SK-N-SH (cell line): ENCODE measurements at regions not wholly inside any gene's neighbourhood (a gene's known extent, or its start where the extent isn't known, plus 50 kb on each side); places are given as distances from the start of the nearest gene placed in this dataset.

Source experiments
- CTCF ChIA-PET: fragments of 300-600, 350-600 bp; formaldehyde crosslinking; extraction: SDS; loops from one replicate; lab custom pipeline; 2021; lab: Yijun Ruan, JAX
- POLR2A ChIA-PET: fragments of 350-600 bp; sonication (Branson Sonifier 250); formaldehyde crosslinking; extraction: SDS; loops from one replicate; lab custom pipeline; 2020; ENCODE audit warnings: antibody characterized with exemption, inconsistent platforms; lab: Yijun Ruan, JAX
- DNase-seq: peaks from one replicate; pipeline ENCODE4 v3.0.0; 2012
- H2AFZ ChIP-seq: fragments of 200-600 bp; sonication (generic); 2 replicates; pipeline ENCODE4 v1.8.1; 2016; ENCODE audit warnings: antibody characterized with exemption, mild to moderate bottlenecking, low read depth
- H3F3A ChIP-seq: fragments of 200-600 bp; sonication (generic); replicated peaks from 2 replicates; pipeline ENCODE3; 2016; ENCODE audit warnings: antibody characterized with exemption, mild to moderate bottlenecking; ENCODE audit not compliant: insufficient read depth
- H3K27ac ChIP-seq, 2 experiments: fragments of 200-500 bp in 1 of 2; fragments of 200-600 bp in 1 of 2; sonication (Bioruptor generic) in 1 of 2; sonication (generic), shearing (Covaris generic) in 1 of 2; 2 replicates each; pipeline versions ENCODE4 v1.5.1 to v1.6.1; 2014 to 2016; ENCODE audit warnings: low read depth in 2 of 2, inconsistent platforms in 1 of 2, low read length in 1 of 2, mild to moderate bottlenecking in 1 of 2, mixed read lengths in 1 of 2
- H3K27me3 ChIP-seq: fragments of 200-600 bp; sonication (generic), shearing (Covaris generic); 2 replicates; pipeline ENCODE4 v1.6.1; 2016; ENCODE audit warnings: mixed run types; ENCODE audit not compliant: insufficient read depth
- H3K36me3 ChIP-seq, 2 experiments: fragments of 200-500 bp in 1 of 2; fragments of 200-600 bp in 1 of 2; sonication (Bioruptor generic) in 1 of 2; sonication (generic) in 1 of 2; replicated peaks in 1 of 2; 2 replicates each; pipeline versions ENCODE3 to v1.5.1; 2014 to 2016; ENCODE audit warnings: low read length in 1 of 2, mild to moderate bottlenecking in 1 of 2; ENCODE audit not compliant: insufficient read depth in 2 of 2, control insufficient read depth in 1 of 2
- H3K4me1 ChIP-seq, 2 experiments: fragments of 200-500 bp in 1 of 2; fragments of 200-600 bp in 1 of 2; sonication (Bioruptor generic) in 1 of 2; sonication (generic), shearing (Covaris generic) in 1 of 2; 2 replicates each; pipeline versions ENCODE4 v1.5.1 to v1.6.1; 2014 to 2016; ENCODE audit warnings: low read depth in 1 of 2, low read length in 1 of 2, mixed run types in 1 of 2; ENCODE audit not compliant: insufficient read depth in 2 of 2, control insufficient read depth in 1 of 2
- H3K4me2 ChIP-seq: fragments of 200-600 bp; sonication (generic), shearing (Covaris generic); 2 replicates; pipeline ENCODE4 v1.6.1; 2017; ENCODE audit warnings: mixed run types
- H3K4me3 ChIP-seq, 2 experiments: fragments of 200-500 bp in 1 of 2; fragments of 200-600 bp in 1 of 2; sonication (Bioruptor generic) in 1 of 2; sonication (generic), shearing (Covaris generic) in 1 of 2; 2 replicates each; pipeline versions ENCODE4 v1.5.1 to v1.8.1; 2014 to 2016; ENCODE audit warnings: low read depth in 2 of 2, inconsistent platforms in 1 of 2, low read length in 1 of 2, mild to moderate bottlenecking in 1 of 2, mixed read lengths in 1 of 2, moderate library complexity in 1 of 2
- H3K79me2 ChIP-seq: fragments of 200-600 bp; sonication (generic); 2 replicates; pipeline ENCODE4 v1.8.1; 2017; ENCODE audit warnings: mild to moderate bottlenecking; ENCODE audit not compliant: insufficient read depth
- H3K9ac ChIP-seq: fragments of 200-600 bp; sonication (generic); 2 replicates; pipeline ENCODE4 v1.6.1; 2017; ENCODE audit warnings: mixed run types
- H3K9me2 ChIP-seq: fragments of 200-600 bp; sonication (generic); 2 replicates; pipeline ENCODE4 v1.6.1; 2017; ENCODE audit warnings: mixed run types
- H3K9me3 ChIP-seq: fragments of 200-600 bp; sonication (generic); 2 replicates; pipeline ENCODE4 v1.6.1; 2017; ENCODE audit warnings: mixed run types, mild to moderate bottlenecking, moderate library complexity
- H4K20me1 ChIP-seq: fragments of 200-600 bp; sonication (generic); 2 replicates; pipeline ENCODE4 v1.6.1; 2017; ENCODE audit warnings: mild to moderate bottlenecking, mixed run types; ENCODE audit not compliant: insufficient read depth
- EZH2phosphoT487 ChIP-seq: fragments of 200-600 bp; sonication (generic); IDR thresholded peaks from 2 replicates; pipeline ENCODE4 v1.6.1; 2017; ENCODE audit warnings: low read depth, mixed run types, mild to moderate bottlenecking, antibody characterized with exemption, moderate library complexity, borderline replicate concordance
- FOSL2 ChIP-seq: IDR thresholded peaks from 2 replicates; pipeline ENCODE4 v1.4.0; 2012; ENCODE audit warnings: low read depth, mild to moderate bottlenecking, moderate library complexity, borderline replicate concordance
- FOXJ3 ChIP-seq: sonication (generic); formaldehyde crosslinking; IDR thresholded peaks from 2 replicates; pipeline ENCODE4 v1.5.1; 2020; ENCODE audit warnings: mild to moderate bottlenecking, missing genetic modification reagents
- GATA2 ChIP-seq: sonication (generic); formaldehyde crosslinking; IDR thresholded peaks from 2 replicates; pipeline ENCODE4 v1.5.0; 2020; ENCODE audit warnings: mild to moderate bottlenecking, missing genetic modification reagents
- JUND ChIP-seq: IDR thresholded peaks from 2 replicates; pipeline ENCODE4 v1.4.0; 2012
- RXRA ChIP-seq: IDR thresholded peaks from 2 replicates; pipeline ENCODE4 v1.4.0; 2012; ENCODE audit warnings: low read depth, mild to moderate bottlenecking, borderline replicate concordance
- SIN3A ChIP-seq: IDR thresholded peaks from 2 replicates; pipeline ENCODE4 v1.6.1; 2012; ENCODE audit warnings: low read depth, mild to moderate bottlenecking, low read length, moderate library complexity, borderline replicate concordance
- SMC3 ChIP-seq: IDR thresholded peaks from 2 replicates; pipeline ENCODE4 v1.6.1; 2012; ENCODE audit warnings: low read depth, low read length, improper control_type of control experiment
- TEAD4 ChIP-seq: IDR thresholded peaks from 2 replicates; pipeline ENCODE4 v1.4.0; 2012; ENCODE audit warnings: mild to moderate bottlenecking, borderline replicate concordance; ENCODE audit not compliant: insufficient read depth
- YY1 ChIP-seq: IDR thresholded peaks from 2 replicates; pipeline ENCODE4 v1.4.0; 2012; ENCODE audit warnings: low read depth, mild to moderate bottlenecking
- ZBTB33 ChIP-seq: IDR thresholded peaks from 2 replicates; pipeline ENCODE4 v1.4.0; 2012; ENCODE audit warnings: low read depth, borderline replicate concordance
- WGBS: methylation state at CpG from one replicate; pipeline ENCODE4 v1.1.6; 2017; ENCODE audit warnings: low lambda C conversion rate; 5-methylcytosine and 5-hydroxymethylcytosine counted together
- TF ChIP-seq, protein P1 (sequence below): IDR thresholded peaks from 2 replicates; pipeline ENCODE4; 2012
- TF ChIP-seq, protein P2 (sequence below): fragments of 150-350 bp; IDR thresholded peaks from 2 replicates; pipeline ENCODE4 v1.6.1; 2017; ENCODE audit warnings: antibody characterized with exemption, low read length, low read depth, borderline replicate concordance

- 64% methylated on average over 22 of the region's 22 CpGs for WGBS
- POLR2A ChIA-PET: interaction anchor here (0.7 kb wide), 1 partner anchor 10 kb away, joined by 3 read pairs; no protein-coding TSS in a partner anchor
Measured at GRCh38 chr17:77723909-77724875, 234.3 kb upstream of the TNRC6C start.

GRCh38 chr17:77724876-77725615 is 233.5 kb upstream of the TNRC6C start:
- Histone ChIP-seq H3K27me3 (peaks cover 8% of the 10 kb centered on the region; the same call in 1 of the 2 replicates), H3K4me2 (no peak overlapping the region), H3K79me2 (no peaks in the 10 kb centered on the region), H3K9ac (no peak overlapping the region), H3F3A (no peaks in the 10 kb centered on the region), H3K4me3 (no peak overlapping the region), H3K4me1 (peaks cover 0 to 52% of the 10 kb centered on the region in 2 experiments; a peak in 1 of 4 replicates), H2AFZ (no peak overlapping the region), H4K20me1 (no peaks in the 10 kb centered on the region), H3K27ac (no peak overlapping the region), H3K9me2 (no peaks in the 10 kb centered on the region), H3K36me3 (no peaks in the 10 kb centered on the region), H3K9me3 (no peaks in the 10 kb centered on the region)
- POLR2A ChIA-PET: no interaction called here
- 58% methylated on average over 25 of the region's 28 CpGs for WGBS
- CTCF ChIA-PET: interaction anchor here (2.4 to 3.8 kb wide), 2 partner anchors 34 to 182 kb away, joined by 14 read pairs; no protein-coding TSS in a partner anchor
- no peak for DNase-seq
- no peak for TF ChIP-seq ZBTB33

More at GRCh38 chr17:77723909-77724875, 234.3 kb upstream of the TNRC6C start:
- no peak overlapping the region for H2AFZ ChIP-seq
- no peaks in the 10 kb centered on the region for H3K9me2 ChIP-seq
- no peak overlapping the region for H3K9ac ChIP-seq
- H3K36me3 ChIP-seq: no peaks in the 10 kb centered on the region
- H3K9me3 ChIP-seq: no peaks in the 10 kb centered on the region
- H3K79me2 ChIP-seq: no peaks in the 10 kb centered on the region
- no peak overlapping the region for H3K4me2 ChIP-seq
- CTCF ChIA-PET: interaction anchor here (2.4 kb wide), 1 partner anchor 182 kb away, joined by 14 read pairs; no protein-coding TSS in a partner anchor
- peak overlapping the region in 1 of 2 experiments; percentile 4; a peak in 1 of 4 replicates for H3K27ac ChIP-seq
- peaks cover 0 to 52% of the 10 kb centered on the region in 2 experiments; a peak in 1 of 4 replicates for H3K4me1 ChIP-seq
- no peak overlapping the region for H3K4me3 ChIP-seq
- peaks cover 8% of the 10 kb centered on the region; the same call in 1 of the 2 replicates for H3K27me3 ChIP-seq
- H4K20me1 ChIP-seq: no peaks in the 10 kb centered on the region
- DNase-seq: no peak
- no peaks in the 10 kb centered on the region for H3F3A ChIP-seq
- TF ChIP-seq GATA2 (CRISPR knock-in tag): no peak
- TF ChIP-seq, protein P1, sequence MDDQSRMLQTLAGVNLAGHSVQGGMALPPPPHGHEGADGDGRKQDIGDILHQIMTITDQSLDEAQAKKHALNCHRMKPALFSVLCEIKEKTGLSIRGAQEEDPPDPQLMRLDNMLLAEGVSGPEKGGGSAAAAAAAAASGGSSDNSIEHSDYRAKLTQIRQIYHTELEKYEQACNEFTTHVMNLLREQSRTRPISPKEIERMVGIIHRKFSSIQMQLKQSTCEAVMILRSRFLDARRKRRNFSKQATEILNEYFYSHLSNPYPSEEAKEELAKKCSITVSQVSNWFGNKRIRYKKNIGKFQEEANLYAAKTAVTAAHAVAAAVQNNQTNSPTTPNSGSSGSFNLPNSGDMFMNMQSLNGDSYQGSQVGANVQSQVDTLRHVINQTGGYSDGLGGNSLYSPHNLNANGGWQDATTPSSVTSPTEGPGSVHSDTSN: no peak
- no peak for TF ChIP-seq SMC3
- TF ChIP-seq JUND: no peak
- no peak for TF ChIP-seq YY1
- TF ChIP-seq RXRA: no peak
- no peak for TF ChIP-seq TEAD4
- TF ChIP-seq SIN3A: no peak
- TF ChIP-seq, protein P2, sequence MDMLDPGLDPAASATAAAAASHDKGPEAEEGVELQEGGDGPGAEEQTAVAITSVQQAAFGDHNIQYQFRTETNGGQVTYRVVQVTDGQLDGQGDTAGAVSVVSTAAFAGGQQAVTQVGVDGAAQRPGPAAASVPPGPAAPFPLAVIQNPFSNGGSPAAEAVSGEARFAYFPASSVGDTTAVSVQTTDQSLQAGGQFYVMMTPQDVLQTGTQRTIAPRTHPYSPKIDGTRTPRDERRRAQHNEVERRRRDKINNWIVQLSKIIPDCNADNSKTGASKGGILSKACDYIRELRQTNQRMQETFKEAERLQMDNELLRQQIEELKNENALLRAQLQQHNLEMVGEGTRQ: no peak
- no peak for TF ChIP-seq FOSL2
- no peak for TF ChIP-seq FOXJ3 (CRISPR knock-in tag)
- TF ChIP-seq EZH2phosphoT487: no peak
